ENCODE measurements at regions not wholly inside any gene's neighbourhood (a gene's known extent, or its start where the extent isn't known, plus 50 kb on each side); places are given as distances from the start of the nearest gene placed in this dataset.

- no peak for TF ChIP-seq CTCF (IDR thresholded peaks at IDR 0.05; ENCODE audit: low read depth, low read length, poor library complexity, severe bottlenecking)
- TF ChIP-seq EZH2phosphoT487 (IDR thresholded peaks at IDR 0.05; ENCODE audit: borderline replicate concordance, low read length) = no peak
These were observed 51.7 kb upstream of the PITRM1 start for GRCh38 chr10:3224241-3224640.
